Mesendoderm (in vitro differentiated cells): ENCODE measurements at regions not wholly inside any gene's neighbourhood (a gene's known extent, or its start where the extent isn't known, plus 50 kb on each side); places are given as distances from the start of the nearest gene placed in this dataset.
A peak's percentile ranks its signal among the peaks of the same experiment; 100 is the strongest.

ENCODE experiments used
- DNase-seq: peaks from one replicate; pipeline ENCODE4 v3.0.0; 2013
- H2AK5ac ChIP-seq: 2 replicates; pipeline ENCODE4 v1.6.1; 2013; ENCODE audit warnings: low read length, inconsistent platforms
- H2BK120ac ChIP-seq: 2 replicates; pipeline ENCODE4 v1.6.1; 2013; ENCODE audit warnings: low read depth, mild to moderate bottlenecking, low read length, moderate library complexity, mixed read lengths
- H2BK15ac ChIP-seq: replicated peaks from 2 replicates; pipeline ENCODE4 v1.6.1; 2013; ENCODE audit warnings: low read depth, mild to moderate bottlenecking, moderate library complexity
- H2BK5ac ChIP-seq: 2 replicates; pipeline ENCODE4 v1.6.1; 2013; ENCODE audit warnings: low read length, inconsistent platforms
- H3K18ac ChIP-seq: 2 replicates; pipeline ENCODE4 v1.6.1; 2013; ENCODE audit warnings: mild to moderate bottlenecking, low read length, mixed read lengths
- H3K23ac ChIP-seq: one replicate; pipeline ENCODE4 v1.6.1; 2013; ENCODE audit warnings: low read length
- H3K27ac ChIP-seq: 2 replicates; pipeline ENCODE4 v1.5.1; 2013; ENCODE audit warnings: low read depth, mild to moderate bottlenecking, inconsistent platforms, low read length, moderate library complexity
- H3K27me3 ChIP-seq: 2 replicates; pipeline ENCODE4 v1.6.1; 2013; ENCODE audit warnings: low read length, control low read depth, mild to moderate bottlenecking, inconsistent platforms; ENCODE audit not compliant: insufficient read depth, poor library complexity
- H3K36me3 ChIP-seq: 2 replicates; pipeline ENCODE4 v1.6.1; 2013; ENCODE audit warnings: low read length, inconsistent platforms; ENCODE audit not compliant: control insufficient read depth, insufficient read depth
- H3K4ac ChIP-seq: one replicate; pipeline ENCODE4 v1.6.1; 2013; ENCODE audit warnings: low read depth, mild to moderate bottlenecking, low read length, moderate library complexity
- H3K4me1 ChIP-seq: 2 replicates; pipeline ENCODE4 v1.6.1; 2013; ENCODE audit warnings: low read depth, low read length, inconsistent platforms; ENCODE audit not compliant: control insufficient read depth
- H3K4me2 ChIP-seq: 2 replicates; pipeline ENCODE4 v1.6.1; 2013; ENCODE audit warnings: low read length
- H3K4me3 ChIP-seq: 2 replicates; pipeline ENCODE4 v1.5.1; 2013; ENCODE audit warnings: mild to moderate bottlenecking, low read length
- H3K56ac ChIP-seq: one replicate; pipeline ENCODE4 v1.6.1; 2013; ENCODE audit warnings: low read length
- H3K79me1 ChIP-seq: 2 replicates; pipeline ENCODE4 v1.6.1; 2013; ENCODE audit warnings: low read length, inconsistent platforms
- H3K79me2 ChIP-seq: 2 replicates; pipeline ENCODE4 v1.6.1; 2013; ENCODE audit warnings: mild to moderate bottlenecking, low read length; ENCODE audit not compliant: control insufficient read depth, insufficient read depth
- H3K9ac ChIP-seq: 2 replicates; pipeline ENCODE4 v1.6.1; 2013; ENCODE audit warnings: low read length, inconsistent platforms
- H4K5ac ChIP-seq: one replicate; pipeline ENCODE4 v1.6.1; 2013; ENCODE audit warnings: low read length
- H4K8ac ChIP-seq: one replicate; pipeline ENCODE4 v1.6.1; 2013; ENCODE audit warnings: low read depth, mild to moderate bottlenecking, control low read depth, low read length, moderate library complexity
- WGBS: extraction: QIAGEN DNeasy Blood & Tissue Kit; methylation state at CpG from one replicate; pipeline ENCODE4 v1.1.7; 2013; ENCODE audit warnings: low lambda C conversion rate, missing lambda C conversion rate; ENCODE audit not compliant: insufficient coverage; ENCODE audit errors: extremely low coverage; 5-methylcytosine and 5-hydroxymethylcytosine counted together

- H3K36me3 ChIP-seq: no peaks in the 10 kb centered on the region
- H3K27ac ChIP-seq: no peak overlapping the region
- H3K79me2 ChIP-seq: no peaks in the 10 kb centered on the region
- no peak overlapping the region for H4K8ac ChIP-seq
- H3K9ac ChIP-seq: no peak overlapping the region
- peak; percentile 13 for DNase-seq
- WGBS: no CpG with 5 or more reads among the region's 6 CpGs
- no peaks in the 10 kb centered on the region for H3K27me3 ChIP-seq
- no peak overlapping the region for H3K18ac ChIP-seq
- no peak overlapping the region for H3K4me3 ChIP-seq
- H3K4me1 ChIP-seq: no peaks in the 10 kb centered on the region
- no peak overlapping the region for H2BK120ac ChIP-seq
- H3K79me1 ChIP-seq: no peaks in the 10 kb centered on the region
- H3K23ac ChIP-seq: no peak overlapping the region
- no peak overlapping the region for H2AK5ac ChIP-seq
- no peak overlapping the region for H3K56ac ChIP-seq
- H3K4ac ChIP-seq: no peak overlapping the region
- H2BK5ac ChIP-seq: no peak overlapping the region
- no peak overlapping the region for H4K5ac ChIP-seq
- no peak overlapping the region for H3K4me2 ChIP-seq
- no peak overlapping the region for H2BK15ac ChIP-seq
Measured at GRCh38 chr12:77560714-77561113, 270.0 kb upstream of the NAV3 start.

- Histone ChIP-seq H3K27me3 (no peaks in the 10 kb centered on the region), H3K23ac (no peak overlapping the region), H2BK15ac (no peak overlapping the region), H3K36me3 (no peaks in the 10 kb centered on the region), H3K4me2 (no peak overlapping the region), H4K5ac (no peak overlapping the region), H3K4me3 (no peak overlapping the region), H2AK5ac (no peak overlapping the region), H2BK5ac (no peak overlapping the region), H3K9ac (no peak overlapping the region), H2BK120ac (no peak overlapping the region), H3K18ac (no peak overlapping the region), H3K79me2 (no peaks in the 10 kb centered on the region), H3K56ac (no peak overlapping the region), H3K4me1 (no peaks in the 10 kb centered on the region), H3K79me1 (no peaks in the 10 kb centered on the region), H3K27ac (no peak overlapping the region), H3K4ac (no peak overlapping the region), H4K8ac (no peak overlapping the region)
- no CpG with 5 or more reads among the region's 12 CpGs for WGBS
- no peak for DNase-seq
Measured at GRCh38 chr12:77559400-77560074, 271.2 kb upstream of the NAV3 start.

DNA sequence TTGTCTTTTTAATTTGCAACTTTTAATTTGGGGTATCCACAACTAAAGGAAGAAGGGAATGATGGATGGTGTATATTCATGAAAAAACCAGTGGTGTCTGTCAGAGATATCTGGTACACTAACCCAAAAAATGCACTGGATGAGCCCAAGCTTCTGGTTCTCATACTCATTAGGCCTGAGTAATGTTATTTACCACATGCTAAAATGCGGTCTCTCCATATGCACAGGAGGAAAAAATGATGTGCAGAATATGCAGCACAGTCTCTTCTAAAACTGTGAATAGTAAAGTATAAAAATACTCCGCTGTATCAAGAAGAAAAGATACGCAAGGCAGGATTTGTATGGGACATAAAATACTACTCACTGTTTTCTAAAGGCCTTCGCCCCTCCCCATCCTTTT lies 275.6 kb upstream of the NAV3 start:
- Histone ChIP-seq H2AK5ac (no peak overlapping the region), H3K27me3 (no peaks in the 10 kb centered on the region), H3K9ac (no peak overlapping the region), H2BK5ac (no peak overlapping the region), H3K79me2 (no peaks in the 10 kb centered on the region), H3K36me3 (no peaks in the 10 kb centered on the region), H4K8ac (no peak overlapping the region), H3K56ac (no peak overlapping the region), H3K4me1 (no peaks in the 10 kb centered on the region), H3K4me2 (no peak overlapping the region), H2BK15ac (no peak overlapping the region), H3K18ac (no peak overlapping the region), H2BK120ac (no peak overlapping the region), H3K4ac (no peak overlapping the region), H3K27ac (no peak overlapping the region), H3K4me3 (no peak overlapping the region), H3K79me1 (no peaks in the 10 kb centered on the region), H3K23ac (no peak overlapping the region), H4K5ac (no peak overlapping the region)
- no CpG with 5 or more reads among the region's 4 CpGs for WGBS
- no peak for DNase-seq

DNA sequence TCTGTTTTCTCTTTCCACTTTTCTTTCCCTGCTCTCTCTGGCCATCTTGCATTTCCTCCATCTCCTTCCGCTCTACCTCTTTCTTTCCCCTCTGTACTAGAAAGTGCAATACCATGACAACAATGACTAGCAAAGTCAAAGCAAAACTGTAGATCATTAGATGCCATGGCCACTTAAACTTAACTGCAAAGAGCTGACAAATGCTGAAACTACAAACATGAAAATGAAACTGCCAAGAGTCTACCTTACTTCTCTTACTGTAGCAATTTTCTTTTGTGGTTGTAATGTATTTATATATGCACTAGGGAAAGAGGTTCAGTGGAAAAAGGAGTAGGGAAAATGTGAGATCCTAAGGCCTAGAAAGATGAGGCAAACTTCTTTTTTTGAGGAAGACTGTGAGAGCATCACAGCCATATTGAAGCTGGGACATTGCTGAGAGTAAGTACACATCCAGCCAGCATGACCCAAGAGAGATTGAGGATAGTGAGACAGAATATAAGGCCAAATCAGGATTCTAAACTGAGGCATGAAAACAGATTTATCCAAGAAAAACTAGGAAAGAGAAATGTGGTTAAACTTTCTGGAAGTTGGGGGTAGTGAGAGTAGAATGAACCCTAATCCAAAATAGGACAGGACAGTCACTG lies 276.6 kb upstream of the NAV3 start:
- Histone ChIP-seq H3K18ac (no peak overlapping the region), H3K4me3 (no peak overlapping the region), H3K36me3 (no peaks in the 10 kb centered on the region), H3K4me1 (no peaks in the 10 kb centered on the region), H3K79me1 (no peaks in the 10 kb centered on the region), H3K56ac (no peak overlapping the region), H3K4me2 (no peak overlapping the region), H3K23ac (no peak overlapping the region), H4K8ac (no peak overlapping the region), H2BK120ac (no peak overlapping the region), H3K27me3 (no peaks in the 10 kb centered on the region), H4K5ac (no peak overlapping the region), H3K9ac (no peak overlapping the region), H2BK15ac (no peak overlapping the region), H2BK5ac (no peak overlapping the region), H3K79me2 (no peaks in the 10 kb centered on the region), H3K4ac (no peak overlapping the region), H3K27ac (no peak overlapping the region), H2AK5ac (no peak overlapping the region)
- DNase-seq: no peak
- no CpG with 5 or more reads among the region's 1 CpG for WGBS

- no CpG with 5 or more reads among the region's 3 CpGs for WGBS
Measured at GRCh38 chr12:77549383-77550128, 281.1 kb upstream of the NAV3 start.

More at GRCh38 chr12:77549383-77550128, 281.1 kb upstream of the NAV3 start:
- H4K5ac ChIP-seq: no peak overlapping the region
- H3K79me2 ChIP-seq: no peaks in the 10 kb centered on the region
- H3K27ac ChIP-seq: no peak overlapping the region
- H2AK5ac ChIP-seq: no peak overlapping the region
- no peak overlapping the region for H3K4me2 ChIP-seq
- H3K18ac ChIP-seq: no peak overlapping the region
- no peaks in the 10 kb centered on the region for H3K4me1 ChIP-seq
- H3K4ac ChIP-seq: no peak overlapping the region
- H3K27me3 ChIP-seq: no peaks in the 10 kb centered on the region
- H3K36me3 ChIP-seq: no peaks in the 10 kb centered on the region
- H3K56ac ChIP-seq: no peak overlapping the region
- no peak for DNase-seq
- H3K4me3 ChIP-seq: no peak overlapping the region
- no peak overlapping the region for H4K8ac ChIP-seq
- H2BK15ac ChIP-seq: no peak overlapping the region
- H2BK5ac ChIP-seq: no peak overlapping the region
- H3K79me1 ChIP-seq: no peaks in the 10 kb centered on the region
- H3K23ac ChIP-seq: no peak overlapping the region
- no peak overlapping the region for H3K9ac ChIP-seq
- no peak overlapping the region for H2BK120ac ChIP-seq
